HuH-7 (cell line): ENCODE measurements at regions not wholly inside any gene's neighbourhood (a gene's known extent, or its start where the extent isn't known, plus 50 kb on each side); places are given as distances from the start of the nearest gene placed in this dataset.

Experiments used
- DNase-seq: peaks from one replicate; pipeline ENCODE4 v3.0.0; 2011; ENCODE audit warnings: low spot score

- DNase-seq = no peak
These were observed 94.1 kb downstream of the SIK1 start for GRCh38 chr21:43332861-43333297.

DNA sequence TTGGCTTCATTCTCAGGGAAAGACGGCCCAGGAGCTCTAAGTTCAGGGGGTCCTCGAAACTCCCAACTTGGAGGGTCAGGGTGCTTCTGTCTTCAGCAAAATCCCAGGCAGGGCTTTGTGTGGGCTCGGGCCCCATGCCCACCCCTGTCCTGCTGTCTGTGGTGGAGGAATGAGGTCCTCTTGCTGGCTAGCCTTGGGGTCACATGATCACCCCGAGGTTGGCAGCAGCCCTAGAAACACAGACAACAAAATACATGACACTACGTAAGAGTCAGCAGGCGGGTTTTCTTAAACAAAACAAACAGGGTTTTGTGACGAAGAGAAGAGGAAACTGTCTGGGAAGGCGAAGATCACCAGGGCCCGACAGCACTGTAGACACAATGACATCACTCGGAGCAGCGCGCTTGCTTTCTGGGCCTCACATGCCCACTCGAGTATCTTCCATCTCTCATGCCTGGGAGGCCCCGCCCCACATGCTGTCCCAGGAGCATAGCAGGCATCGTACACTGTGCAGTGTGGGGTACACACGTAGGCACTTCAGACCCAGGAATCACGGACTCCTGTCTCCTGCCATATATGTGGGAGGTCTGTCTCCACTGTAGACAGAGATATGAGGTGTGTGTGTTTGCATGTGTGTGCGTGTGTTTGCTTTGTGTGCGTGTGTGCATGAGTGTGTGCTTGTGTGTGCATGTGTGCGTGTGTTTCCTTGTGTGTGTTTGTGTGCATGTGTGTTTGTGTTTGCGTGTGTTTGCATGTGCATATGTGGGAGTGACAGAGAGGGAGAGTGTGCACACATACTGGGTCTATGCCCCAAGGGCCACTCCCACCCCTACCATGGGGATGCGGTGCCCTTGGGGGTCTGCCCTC is 94.7 kb downstream of the SIK1 start:
- DNase-seq = no peak

GRCh38 chr21:43331111-43331961 is 95.6 kb downstream of the SIK1 start:
- DNase-seq = no peak

- DNase-seq = no peak
These were observed 96.5 kb downstream of the SIK1 start for GRCh38 chr21:43330306-43330881.

DNA sequence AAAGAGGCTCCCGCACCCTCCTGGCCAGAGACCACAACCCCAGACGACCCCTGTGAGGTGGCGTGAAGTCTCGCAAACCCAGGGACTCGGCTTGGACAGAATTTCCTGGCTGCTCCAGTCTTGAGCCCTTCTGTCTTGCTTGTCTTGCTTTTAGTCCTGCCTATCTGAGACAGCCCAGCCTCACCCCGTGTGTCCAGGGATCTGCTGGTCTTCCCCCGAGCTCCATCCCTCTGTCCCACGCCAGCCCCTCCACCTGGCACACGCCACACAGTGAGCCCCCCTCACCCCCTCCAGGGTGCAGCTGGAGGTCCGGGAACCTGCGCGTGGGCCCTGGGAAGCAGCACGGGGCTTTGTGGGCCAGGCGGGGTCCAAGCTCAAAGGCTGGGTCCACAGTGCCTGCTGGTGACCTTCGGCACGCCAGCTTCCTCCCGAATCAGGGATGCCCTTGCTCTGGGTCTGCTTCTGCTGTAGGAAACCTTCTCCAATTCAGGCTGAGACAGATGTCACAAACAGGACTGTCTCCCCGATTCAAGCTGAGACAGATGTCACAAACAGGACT is 97.1 kb downstream of the SIK1 start:
- no peak for DNase-seq

GRCh38 chr21:43328958-43329691 is 97.8 kb downstream of the SIK1 start:
- DNase-seq = no peak

- DNase-seq = no peak
These were observed 98.6 kb downstream of the SIK1 start for GRCh38 chr21:43328185-43328957.

GRCh38 chr21:43325968-43326715 is 100.8 kb downstream of the SIK1 start:
- DNase-seq = no peak

DNA sequence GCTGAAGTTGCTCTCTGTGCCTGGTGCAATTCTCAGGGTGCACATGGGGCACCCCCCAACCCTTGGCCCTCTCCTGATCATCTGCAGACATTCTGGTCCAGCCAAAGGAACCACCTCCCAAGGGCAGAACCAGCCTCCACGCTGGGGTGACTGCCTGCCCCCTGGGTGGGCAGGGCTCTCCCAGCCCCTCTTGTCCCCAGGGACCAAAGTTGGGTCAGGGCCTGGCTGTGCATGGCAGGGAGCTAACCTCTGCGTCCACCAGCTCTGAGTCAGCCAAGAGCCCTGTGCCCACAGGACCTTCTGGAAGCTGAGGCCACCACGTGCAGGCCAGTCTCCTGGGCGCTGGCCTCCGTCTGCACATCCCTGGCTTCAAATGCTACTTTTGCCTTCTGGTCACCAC is 101.9 kb downstream of the SIK1 start:
- no peak for DNase-seq

- no peak for DNase-seq
These were observed 102.3 kb downstream of the SIK1 start for GRCh38 chr21:43324596-43324995.

DNA sequence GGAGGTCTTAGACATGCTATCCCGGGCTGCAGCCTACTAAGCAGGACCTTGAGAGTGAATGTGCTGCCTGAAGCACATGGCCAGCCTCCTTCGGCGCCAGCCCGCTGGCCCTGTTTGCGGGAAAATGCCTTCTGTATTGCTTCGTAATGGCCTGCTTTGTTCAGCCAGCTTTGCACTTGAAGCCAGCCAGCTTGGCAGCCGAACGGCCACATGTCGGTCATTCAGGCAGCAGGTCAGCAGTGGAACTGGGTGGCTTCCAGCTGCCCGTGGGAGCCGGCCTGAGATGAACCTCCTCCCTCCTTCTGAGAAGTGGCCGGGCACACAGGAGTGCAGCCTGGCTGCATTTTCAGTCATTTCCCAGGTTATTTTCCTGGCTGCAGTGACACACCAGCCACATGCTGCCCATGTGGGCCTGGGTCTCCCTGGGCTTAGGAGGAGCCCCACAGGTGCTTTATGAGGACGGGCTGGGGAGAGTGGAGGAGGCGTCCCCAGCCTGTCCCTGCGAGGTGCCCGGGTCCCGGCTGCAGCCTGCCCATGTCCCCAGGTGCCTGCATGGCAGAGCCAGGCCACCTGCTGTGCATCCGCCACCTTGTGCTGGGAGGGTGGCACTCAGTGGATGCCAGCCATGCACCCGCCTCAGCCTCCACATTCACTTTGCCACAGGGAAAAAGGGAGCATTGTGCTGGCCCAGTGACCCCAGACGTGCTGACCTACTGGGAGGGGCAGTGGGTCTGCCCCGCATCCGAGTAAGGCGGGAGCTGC is 103.5 kb downstream of the SIK1 start:
- no peak for DNase-seq

GRCh38 chr21:43322805-43323204 is 104.1 kb downstream of the SIK1 start:
- DNase-seq = no peak

- no peak for DNase-seq
These were observed 104.6 kb downstream of the SIK1 start for GRCh38 chr21:43322311-43322710.

DNA sequence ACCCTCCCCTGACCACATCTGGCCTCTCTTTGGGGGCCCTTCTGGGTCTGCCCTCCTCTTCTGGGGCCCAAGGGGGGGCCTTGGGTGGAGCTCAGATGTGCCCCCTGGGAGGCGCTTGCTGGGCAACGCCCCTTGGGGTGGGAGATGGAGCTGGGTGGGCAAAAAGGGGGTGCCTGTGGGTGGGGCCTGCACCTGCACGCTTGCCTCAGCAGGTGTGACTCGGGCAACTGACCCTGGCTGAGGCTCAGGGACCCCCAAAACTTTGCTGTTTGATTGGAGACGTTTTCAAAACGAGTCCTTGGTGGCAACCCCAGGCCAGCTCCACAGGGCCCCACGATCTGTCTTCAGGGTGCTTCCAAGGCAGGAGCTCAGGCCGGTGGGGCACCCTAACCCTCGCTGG is 105.3 kb downstream of the SIK1 start:
- DNase-seq = no peak

GRCh38 chr21:43321111-43321510 is 105.8 kb downstream of the SIK1 start:
- no peak for DNase-seq

DNA sequence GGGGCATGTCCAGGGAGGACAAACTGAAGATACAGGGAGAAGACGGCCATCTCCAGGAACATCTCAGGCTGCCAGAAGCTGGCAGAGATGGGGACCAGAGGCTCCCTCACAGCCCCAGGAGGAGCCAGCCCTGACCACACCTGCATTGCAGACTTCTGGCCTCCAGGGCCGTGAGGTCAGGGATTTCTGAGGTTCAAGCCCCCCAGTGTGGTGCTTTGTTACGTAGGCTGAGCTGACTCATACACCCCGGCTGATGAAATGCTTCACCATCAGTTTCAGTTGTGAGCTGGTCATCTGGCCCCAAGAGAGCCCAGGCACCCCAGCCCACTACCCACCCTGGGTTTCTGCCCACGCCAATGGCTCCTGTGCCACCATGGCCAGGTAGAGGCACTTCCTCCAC is 106.4 kb downstream of the SIK1 start:
- DNase-seq = no peak

DNA sequence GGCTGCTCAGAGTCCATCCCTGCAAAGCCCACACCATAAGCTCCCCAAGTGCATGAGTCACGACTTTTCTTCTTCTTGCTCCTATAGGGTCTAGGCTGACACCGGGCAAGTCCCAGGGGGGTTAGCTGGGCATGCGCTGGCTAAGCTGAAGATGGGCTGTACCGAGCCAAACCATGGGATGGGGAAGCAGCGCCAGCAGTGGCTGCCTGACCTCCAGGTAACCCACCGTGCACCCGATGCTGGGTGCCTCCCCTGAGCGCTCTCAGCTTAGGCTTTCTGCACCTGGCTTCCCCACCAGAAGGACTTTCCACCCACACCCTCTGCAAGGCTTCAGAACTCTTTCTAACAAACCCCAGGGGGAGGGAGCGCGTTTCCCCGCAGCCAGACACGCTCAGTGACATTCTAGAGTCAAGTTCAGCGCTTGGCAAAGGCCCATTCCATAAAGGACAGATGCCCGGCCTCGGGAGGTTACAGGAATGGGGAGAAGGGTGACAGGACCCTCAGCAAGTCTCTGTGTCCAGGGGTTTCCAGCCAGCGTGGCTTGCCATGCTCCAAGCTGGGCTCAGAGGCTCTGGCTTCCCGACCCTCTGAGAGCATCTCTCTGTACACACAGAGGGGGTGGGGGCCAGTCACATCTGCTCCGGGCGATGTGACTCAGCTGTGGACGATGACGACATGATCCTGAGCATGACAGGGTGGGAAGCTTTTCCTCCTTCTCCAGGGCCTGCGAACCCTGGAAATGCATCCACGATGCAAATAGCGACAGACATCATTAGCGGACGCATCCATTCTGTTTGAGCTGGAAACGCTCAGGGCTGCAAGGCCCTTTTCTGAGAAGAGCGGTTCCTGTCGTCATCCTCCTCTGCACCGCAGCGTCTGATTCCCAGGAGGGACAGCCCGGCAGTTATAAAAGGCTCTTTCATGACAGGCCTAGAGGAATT is 107.8 kb downstream of the SIK1 start:
- DNase-seq = no peak

DNA sequence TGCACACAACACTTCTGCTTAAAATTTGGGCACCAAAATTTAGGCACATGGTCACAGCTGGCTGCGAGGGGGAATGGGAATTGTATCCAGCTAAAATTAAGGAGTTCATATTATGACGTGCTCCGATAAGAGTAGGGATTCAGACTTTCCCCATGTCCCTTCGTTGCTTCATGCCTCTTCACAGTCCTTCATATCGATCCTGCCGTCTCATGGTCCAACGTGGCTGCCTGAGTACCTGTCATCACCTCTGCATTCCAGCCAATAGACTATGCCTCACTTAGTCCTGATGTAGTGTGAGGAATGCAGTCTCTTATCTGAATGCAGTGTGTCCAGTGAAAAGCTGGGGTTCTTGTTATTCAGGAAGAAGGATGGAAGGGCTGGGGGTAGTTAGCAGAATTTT is 108.6 kb downstream of the SIK1 start:
- DNase-seq = no peak
